HG03097 (cell line): ENCODE measurements at regions not wholly inside any gene's neighbourhood (a gene's known extent, or its start where the extent isn't known, plus 50 kb on each side); places are given as distances from the start of the nearest gene placed in this dataset.

ENCODE experiments used
- ATAC-seq: cut with Tn5 transposase; IDR thresholded peaks from one replicate; pipeline ENCODE4 v1.9.1; 2021; ENCODE audit not compliant: unreplicated experiment, low FRiP score

GRCh38 chr2:134128746-134129145 is 125.1 kb upstream of the MGAT5 start:
- ATAC-seq = no peak

DNA sequence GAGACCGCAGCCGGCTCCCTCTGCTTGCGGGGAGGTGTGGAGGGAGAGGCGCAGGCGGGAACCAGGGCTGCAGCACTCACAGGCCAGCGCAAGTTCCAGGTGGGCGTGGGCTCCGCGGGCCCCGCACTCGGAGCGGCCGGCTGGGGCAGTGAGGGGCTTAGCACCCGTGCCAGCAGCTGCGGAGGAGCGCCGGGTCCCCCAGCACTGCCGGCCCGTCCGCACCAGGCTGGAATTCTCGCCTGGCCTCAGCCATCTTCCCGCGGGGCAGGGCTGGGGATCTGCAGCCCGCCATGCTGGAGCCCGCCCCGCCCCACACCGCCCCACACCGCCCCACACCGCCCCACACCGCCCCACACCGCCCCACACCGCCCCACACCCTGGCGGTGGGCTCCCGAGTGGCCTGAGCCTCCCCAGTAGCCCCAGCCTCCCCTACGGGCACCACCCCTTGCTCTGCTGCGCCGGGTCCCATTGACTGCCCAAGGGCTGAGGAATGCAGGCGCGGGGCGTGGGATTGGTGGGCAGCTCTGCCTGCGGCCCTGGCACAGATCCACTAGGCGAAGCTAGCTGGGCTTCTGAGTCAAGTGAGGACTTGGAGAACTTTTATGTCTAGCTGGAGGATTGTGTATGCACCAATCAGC is 123.9 kb upstream of the MGAT5 start:
- no peak for ATAC-seq

GRCh38 chr2:134131681-134132489 is 122.0 kb upstream of the MGAT5 start:
- ATAC-seq = no peak

DNA sequence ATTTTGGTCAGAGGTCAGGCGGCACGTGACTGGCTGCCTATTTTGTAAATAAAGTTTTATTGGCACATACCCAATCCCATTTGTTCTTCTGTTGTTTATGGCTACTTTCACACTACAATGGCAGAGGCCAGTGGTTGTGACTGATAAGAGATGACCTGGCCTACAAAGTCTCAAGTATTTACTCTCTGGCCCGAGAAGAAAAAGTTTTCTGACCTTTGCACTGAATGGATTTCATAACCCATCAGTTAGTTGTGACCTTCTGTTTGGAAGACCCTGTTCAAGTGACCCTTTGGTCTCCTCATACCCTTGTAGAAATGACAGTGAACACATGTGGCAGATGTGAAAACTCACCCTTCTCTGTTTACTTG is 121.4 kb upstream of the MGAT5 start:
- ATAC-seq = no peak

GRCh38 chr2:134133622-134134312 is 120.1 kb upstream of the MGAT5 start:
- no peak for ATAC-seq

DNA sequence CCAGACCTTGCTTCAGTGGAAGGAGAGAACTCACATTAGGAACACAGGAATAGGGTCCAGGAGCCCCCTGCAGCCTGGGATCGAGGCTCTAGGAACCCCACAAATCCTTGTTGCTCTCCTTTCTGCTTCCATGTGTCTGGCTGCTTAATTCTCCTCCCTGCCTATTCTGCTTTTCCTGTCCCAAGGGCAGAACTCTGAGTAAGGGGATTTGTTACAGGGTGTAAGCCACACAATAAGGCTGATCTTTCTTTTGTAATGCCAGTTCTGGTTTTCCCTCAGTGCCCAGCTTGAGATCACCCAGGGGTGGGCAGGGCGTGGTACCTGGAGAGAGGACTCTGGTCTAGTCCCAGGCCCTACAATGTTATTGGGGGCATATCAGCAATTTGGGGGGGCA is 119.6 kb upstream of the MGAT5 start:
- no peak for ATAC-seq

DNA sequence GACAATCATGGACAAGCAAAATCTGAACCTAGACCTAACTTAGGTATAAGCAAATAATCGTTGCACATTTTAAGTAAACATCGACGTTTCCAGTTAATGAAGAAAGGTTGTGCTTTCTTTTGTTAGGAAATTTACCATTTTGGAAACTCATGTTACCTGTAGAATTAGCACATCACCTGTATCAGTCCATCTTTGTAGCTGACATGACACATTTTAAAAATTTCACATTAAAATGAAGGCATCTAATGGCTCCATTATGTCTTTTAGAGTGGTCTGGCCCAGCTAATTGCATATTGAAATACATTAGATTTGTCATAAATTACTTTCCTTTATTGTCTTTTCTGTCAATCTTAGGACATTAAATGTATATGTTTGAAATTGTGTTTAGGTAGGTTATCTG is 119.0 kb upstream of the MGAT5 start:
- no peak for ATAC-seq

DNA sequence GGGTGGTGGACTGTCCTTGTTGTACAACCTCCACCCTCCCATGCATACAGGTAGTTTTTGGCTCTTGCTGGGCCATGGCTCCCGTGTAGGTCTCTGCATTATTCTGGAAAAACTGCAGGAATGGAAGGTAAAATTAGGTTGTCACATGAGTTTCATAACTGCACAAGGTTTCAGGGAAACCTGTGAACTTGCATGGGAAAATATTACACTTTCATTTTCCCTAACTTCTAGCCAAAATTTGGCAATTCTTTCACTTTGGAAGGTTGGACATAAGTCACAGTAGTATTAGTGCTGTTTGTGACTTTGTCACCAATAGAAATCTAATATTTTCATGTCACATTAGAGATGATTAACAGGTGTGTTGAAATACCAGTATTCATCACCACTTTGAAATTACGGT is 118.1 kb upstream of the MGAT5 start:
- no peak for ATAC-seq

DNA sequence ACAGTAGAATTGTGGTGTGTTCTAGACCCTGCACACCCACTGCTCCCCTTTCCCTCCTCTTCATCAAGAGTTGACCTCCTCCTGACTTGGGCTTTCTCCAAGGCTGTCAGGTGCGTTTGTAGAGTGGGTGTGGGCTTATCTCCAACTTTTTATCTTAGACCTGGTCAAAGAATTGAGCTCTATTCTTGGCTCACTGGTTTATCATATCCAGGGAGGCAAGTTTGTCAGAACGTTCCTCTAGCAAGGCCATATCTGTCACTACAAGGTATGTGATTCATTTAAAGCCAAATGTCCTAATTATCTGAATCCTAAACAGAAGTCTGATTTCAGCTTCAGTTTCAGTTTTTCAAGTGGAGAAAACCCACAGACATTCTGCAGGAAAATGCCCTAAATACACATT is 117.1 kb upstream of the MGAT5 start:
- no peak for ATAC-seq

DNA sequence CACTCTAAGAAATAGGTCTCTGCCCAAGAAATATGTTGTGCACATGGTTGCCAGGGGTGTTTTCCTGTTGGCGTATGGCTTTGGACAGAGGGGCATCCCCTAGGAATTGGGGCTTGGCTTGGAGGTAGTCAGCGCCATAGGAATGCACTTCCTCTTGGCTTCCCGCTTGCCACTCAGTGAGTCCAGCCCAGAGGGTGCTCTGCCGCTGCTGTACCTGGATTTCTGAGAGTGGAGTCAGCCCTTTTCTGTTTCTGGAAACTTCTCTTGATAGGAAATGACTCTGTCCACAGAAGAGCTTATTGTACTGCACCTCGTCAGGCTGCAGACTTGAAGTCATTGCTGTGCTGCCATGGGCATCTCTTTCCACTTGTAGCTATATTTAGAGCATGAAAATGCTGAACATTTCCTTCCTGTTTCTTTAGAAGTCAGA is 116.7 kb upstream of the MGAT5 start:
- no peak for ATAC-seq

GRCh38 chr2:134138115-134138514 is 115.8 kb upstream of the MGAT5 start:
- ATAC-seq = no peak

DNA sequence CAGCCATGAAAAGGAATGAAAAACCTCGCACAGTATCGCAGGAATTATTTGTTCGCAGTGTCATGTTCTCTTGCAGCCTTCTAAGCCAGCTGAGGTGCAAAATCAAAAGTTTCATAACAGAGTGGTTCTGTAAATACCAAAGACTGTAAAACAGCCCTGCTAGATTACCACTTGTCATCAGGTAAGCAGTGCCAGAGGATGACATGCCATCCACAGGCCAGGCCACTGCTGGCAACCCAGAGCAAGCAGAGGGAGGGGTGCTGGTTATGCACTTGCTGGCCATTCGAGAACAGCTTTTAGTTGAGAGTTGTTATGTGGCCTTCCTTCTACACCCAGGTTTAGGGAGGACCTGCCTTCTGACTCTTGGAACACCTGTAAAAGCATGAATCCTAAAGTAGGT is 114.3 kb upstream of the MGAT5 start:
- ATAC-seq = no peak

DNA sequence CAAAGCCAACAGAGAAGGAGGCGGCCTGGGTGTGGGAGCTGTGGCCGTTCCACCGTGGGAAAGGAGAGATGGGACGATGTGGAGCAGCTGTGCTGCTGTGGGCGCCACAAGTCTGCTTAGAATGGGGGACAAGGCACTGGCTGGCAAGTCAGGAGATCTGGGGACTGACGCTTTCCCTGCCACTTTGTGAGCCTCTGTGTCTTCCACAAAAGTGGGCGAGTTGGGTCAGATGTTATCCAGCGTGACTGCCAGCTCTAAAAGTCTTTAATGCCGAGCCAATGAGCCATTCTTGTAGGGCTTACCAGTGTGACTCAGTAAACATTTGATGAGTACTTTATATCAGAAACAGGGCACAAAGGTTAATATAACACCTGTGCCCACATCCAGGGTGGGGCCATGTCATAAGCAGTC is 113.6 kb upstream of the MGAT5 start:
- ATAC-seq = no peak

- no peak for ATAC-seq
Observed at GRCh38 chr2:134141598-134142340, 112.1 kb upstream of the MGAT5 start.

DNA sequence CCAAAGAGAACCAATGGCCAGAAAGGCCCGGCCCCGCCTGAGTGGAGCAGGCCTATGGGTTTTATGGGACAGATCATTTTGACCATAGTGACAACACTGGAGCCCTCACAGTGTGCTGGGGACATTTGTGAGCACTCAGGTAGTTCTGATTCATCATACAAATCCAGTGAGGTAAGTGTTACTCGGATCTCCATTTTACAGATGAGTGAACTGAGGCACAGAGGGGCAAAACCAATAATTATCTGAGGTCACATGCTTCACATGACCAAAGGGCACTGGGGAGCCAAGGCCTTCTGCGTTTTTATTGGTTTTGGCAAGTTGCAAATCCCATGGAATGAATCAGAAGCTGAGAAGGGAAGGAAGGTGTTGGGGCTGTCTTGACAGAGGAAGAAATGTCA is 111.5 kb upstream of the MGAT5 start:
- no peak for ATAC-seq

- ATAC-seq = no peak
Observed at GRCh38 chr2:134142903-134143302, 111.0 kb upstream of the MGAT5 start.

DNA sequence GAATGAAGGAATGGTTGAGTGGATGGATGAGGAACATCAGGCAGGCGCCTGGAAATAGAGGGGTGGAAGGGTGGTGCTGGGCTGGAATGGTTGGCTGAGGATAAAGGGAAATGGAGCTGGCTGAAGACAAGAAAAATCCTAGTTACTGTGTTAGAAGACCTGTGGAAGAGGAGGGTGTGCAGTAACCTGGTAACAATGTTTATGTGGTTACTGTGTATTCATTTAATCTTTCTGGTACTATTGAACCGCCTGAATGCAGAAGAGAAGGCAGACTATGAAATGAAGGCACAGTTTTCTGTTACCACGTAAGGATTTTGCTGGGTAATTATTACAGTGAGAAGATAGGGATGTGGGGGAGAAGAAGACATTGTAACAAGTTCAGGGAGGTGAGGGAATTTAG is 110.3 kb upstream of the MGAT5 start:
- no peak for ATAC-seq

DNA sequence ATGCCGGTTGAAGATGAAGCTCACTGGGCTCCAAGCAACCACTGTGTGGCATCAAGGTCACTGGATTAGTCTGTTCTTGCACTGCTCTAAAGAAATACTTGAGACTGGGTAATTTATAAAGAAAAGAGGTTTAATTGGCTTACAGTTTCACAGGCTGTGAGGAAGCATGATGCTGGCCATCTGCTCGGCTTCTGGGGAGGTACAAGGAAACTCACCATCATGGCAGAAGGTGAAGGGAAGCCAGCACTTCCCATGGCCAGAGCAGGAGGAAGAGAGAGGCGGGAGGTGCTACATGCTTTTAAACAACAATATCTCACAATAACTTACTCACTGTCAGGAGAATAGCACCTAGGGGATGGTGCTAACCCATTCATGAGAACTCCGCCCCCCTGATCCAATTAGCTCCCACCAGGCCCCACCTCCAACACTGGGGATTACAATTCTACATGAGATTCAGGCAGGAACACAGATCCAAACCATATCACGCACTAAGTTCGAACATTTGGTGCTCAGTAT is 109.7 kb upstream of the MGAT5 start:
- ATAC-seq = no peak

DNA sequence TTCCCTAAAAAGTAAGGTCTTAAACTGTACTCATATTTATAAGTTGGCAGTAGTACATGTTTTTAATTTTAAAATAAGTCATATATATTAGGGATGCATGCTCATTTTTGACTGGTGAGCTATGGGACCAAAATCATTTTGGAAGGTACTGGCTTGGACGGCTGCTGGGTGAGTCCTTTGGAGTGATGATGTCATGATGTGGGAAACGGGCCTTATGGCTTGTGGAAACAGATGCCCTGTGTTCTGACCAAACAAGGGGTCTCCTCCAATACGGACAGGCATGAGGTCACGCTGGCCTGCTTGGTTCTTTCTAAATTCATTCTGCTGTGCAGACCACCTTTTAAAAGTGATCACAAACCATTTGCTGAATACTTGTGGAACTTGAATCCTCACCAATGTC is 109.2 kb upstream of the MGAT5 start:
- ATAC-seq = no peak

DNA sequence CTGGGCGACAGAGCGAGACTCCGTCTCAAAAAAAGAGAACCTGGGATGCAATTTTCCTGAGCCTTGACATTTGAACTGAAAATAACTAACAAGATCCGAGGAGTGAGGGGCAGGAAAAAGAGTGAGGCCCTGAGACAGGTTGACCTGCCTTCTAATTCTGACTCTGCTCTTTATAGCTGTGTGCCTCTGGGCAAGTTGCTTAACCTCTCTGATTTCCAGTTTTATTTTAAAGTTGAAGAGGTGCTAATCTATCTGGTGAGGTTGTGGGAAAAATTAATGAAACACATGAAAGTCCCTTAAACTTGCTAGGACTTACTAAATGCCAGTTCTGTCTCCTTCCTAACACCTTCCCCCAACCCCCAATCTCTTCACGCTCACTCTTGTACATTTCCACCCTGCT is 108.4 kb upstream of the MGAT5 start:
- ATAC-seq = no peak

GRCh38 chr2:134146161-134146560 is 107.7 kb upstream of the MGAT5 start:
- no peak for ATAC-seq
